AG20443 (cell line): ENCODE measurements at regions not wholly inside any gene's neighbourhood (a gene's known extent, or its start where the extent isn't known, plus 50 kb on each side); places are given as distances from the start of the nearest gene placed in this dataset.

ENCODE experiments used
- DNase-seq: peaks from one replicate; pipeline ENCODE4 v3.0.0; 2012; ENCODE audit warnings: low spot score, mixed read lengths

DNA sequence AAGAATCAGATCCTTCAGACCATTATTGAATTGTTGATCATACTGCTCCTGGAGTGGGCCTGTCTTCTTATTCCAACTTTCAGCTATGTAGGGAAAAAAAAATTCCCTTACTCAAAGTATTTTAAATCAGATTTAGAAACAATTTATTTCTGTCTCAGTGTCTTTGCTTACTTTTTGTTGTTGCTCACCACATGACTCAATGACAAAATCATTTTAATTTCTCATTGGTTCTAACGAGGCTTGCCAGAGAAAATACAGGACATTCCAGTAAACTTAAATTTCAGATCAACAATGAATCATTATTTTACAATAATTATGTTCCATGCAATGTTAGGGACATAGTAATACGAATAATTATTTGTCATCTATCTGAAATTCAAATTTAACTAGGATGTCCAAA lies 748.5 kb upstream of the CBLB start:
- DNase-seq = peak; percentile 23

DNA sequence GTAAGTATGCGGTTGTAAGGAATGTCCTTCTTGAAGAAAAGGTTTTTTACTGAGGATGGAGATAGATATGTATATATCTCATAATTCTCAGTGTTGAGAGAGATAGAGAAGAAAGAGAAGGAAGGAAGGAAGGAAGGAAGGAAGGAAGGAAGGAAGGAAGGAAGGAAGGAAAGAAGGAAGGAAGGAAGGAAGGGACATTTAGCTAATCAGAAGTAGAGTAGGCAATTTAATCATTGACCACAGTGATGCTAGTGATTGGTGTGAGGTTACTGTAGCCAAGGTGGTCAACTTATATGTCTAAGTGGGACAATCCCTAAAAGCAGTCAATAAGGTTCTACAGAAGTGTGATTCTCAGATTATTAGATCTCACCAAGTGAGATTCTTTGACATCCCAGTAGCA lies 751.8 kb upstream of the CBLB start:
- no peak for DNase-seq

DNA sequence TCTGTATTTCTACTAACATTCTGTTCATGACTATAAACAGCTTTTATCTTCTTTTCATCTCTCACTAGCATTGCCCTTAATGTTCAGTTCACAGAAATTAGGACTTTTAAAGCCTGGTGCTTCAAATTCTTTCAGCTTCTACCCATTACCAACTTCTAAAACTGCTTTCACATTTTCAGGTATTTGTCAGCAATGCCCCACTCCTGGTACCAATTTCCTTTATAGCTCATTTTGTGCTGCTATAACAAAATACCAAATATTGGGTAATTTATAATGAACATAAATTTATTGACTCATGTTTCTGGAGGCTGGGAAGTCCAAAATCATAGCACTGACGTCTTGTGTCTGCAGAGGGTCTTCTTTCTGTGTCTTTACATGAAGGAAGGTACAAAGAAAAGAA lies 753.1 kb upstream of the CCDC54 start:
- DNase-seq = no peak

DNA sequence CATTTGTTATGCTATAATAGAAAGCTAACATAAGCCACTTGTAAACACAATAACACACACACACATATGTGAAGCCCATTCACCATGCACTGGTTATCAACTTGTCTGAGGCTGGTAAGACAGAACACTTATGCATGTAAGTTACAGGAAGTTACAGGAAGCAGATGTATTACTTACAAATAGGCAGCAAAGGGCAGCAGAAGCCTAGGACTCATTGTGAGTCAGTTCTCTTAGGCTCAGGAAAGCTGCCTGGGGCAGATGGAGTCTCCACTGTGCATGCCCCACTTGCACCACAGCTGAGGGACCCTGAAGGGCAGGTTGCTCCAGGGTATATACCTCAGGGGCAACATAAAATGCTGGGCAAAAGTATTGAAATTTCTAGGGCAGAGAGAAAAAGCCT lies 748.8 kb upstream of the CCDC54 start:
- DNase-seq = peak; percentile 16

DNA sequence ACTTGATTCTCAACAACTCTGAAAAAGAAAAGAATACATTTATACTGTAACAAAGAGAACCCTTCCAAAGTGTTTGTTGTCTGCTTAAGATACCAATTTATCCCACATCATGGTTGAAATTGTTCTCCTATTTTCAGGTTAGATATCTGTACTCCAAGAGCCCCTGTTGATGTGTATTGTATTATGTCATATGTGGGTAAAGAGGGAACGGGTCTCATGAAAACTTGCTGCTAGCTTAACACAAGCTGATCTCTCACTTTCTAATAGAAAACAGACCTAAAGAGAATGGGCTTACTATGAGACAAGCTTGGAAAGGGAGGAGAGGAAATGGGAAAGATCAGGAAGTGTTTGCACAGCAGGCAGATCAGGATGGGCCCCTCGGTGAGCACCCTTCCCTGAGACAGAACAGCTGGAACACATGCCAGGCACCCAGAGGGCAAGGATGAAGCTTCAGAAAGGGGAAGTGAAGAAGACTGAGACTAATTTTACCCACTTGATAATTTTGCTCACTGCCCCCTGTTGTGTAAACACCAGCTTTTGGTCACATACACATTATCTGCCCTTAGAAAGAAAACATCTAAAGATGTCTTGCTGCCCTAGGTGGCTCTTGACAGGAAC lies 747.9 kb upstream of the CCDC54 start:
- no peak for DNase-seq

DNA sequence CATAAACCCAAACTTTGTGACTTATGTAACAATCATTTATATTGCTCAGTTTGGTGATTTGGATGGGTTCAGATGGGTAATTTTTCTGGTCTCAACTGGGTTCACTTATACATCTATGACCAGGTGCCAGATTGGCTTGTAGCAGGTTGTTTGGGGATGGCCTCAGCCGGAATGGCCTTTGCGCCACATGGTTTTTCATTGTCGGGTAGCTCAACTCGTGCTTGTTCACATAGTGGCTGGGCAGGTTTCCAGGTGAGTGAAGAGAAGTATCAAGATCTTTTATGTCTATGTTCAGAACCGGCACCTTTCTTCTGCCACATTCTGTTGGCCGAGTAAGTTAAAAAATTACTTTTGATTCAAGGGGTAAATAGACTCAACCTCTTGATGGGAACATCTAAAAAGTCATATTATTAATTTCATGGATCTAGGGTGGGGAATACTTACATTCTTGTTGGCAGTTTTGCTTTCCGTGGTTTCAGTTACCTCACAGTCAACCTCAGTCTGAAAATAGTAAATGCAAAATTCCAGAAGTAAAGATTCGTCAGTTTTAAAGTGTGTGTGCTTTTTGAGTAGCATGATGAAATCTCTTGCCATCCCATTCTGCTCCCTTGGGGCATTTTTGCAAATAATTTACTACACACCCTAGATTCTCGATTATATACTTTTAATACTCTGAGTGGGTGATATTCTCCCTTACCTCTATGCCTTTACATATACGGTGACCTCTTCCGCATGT lies 745.7 kb upstream of the CCDC54 start:
- DNase-seq = no peak

DNA sequence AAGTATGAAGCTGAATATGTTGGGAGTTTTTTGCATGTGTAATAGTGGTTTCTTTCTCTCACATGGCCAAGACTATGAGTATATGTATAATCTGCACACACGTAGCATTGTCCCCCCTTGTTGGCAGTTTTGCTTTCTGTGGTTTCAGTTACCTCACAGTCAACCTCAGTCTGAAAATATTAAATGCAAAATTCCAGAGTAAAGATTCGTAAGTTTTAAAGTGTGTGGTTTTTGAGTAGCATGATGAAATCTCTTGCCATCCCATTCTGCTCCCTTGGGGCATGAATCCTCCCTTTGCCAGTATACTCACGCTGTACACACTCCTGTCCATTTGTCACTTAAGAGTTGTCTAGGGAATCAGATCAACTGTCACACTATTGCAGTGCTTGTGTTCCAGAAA lies 742.0 kb upstream of the CCDC54 start:
- DNase-seq = peak; percentile 51

DNA sequence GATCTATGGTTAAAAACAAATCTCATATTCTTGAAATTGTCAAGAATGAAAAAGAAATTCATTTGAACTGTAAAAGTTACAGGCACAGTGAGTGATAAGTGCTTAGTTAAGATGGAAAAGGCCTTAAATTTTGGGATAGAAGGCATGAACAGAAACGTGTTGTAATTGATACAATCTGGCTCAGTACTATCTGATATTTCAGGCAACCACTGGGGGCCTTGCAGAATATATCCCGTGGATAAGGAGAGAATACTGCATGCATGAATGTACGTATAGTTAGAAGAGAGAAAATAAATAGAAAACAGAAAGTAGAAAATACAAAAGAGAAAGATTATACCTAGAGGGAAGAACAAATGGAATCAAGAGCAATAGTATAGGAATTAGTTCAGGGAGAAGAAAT lies 741.4 kb upstream of the CCDC54 start:
- no peak for DNase-seq

DNA sequence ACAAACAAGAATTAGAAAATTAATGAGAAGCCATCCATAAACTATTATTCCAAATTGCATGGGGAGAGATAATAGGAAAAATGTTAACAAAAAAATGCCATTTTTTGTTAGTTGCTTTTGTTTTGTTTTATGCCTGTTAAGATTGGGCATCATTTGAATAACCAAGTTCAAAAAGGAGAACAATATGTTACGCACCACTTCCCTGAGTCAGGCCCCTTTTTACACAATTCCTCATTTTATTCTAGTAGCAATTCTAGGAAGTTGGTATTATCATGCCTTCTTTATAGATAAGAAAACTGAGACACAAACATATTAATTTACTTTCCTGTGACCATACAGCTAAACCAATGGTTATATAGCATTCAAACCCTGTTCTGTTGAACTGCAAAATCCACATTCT lies 736.9 kb upstream of the CCDC54 start:
- no peak for DNase-seq

DNA sequence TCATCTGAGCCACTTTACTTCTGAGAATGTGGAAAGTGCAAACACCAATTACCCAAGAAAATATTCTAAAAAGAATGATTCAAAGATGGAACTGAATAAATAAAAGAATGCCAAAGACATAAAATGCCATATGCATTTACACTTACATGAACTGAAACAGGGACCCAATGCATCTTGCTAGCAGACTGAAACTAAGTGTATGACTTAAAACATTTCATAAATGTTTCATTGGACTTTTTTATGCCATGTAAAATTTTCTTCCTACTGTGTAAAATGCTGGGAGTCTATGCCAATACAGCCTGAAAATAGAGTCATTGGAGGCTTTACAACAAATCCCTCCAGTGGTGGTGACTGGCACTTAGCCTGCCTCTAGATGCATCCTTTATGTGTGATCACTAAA lies 735.1 kb upstream of the CCDC54 start:
- DNase-seq = no peak

DNA sequence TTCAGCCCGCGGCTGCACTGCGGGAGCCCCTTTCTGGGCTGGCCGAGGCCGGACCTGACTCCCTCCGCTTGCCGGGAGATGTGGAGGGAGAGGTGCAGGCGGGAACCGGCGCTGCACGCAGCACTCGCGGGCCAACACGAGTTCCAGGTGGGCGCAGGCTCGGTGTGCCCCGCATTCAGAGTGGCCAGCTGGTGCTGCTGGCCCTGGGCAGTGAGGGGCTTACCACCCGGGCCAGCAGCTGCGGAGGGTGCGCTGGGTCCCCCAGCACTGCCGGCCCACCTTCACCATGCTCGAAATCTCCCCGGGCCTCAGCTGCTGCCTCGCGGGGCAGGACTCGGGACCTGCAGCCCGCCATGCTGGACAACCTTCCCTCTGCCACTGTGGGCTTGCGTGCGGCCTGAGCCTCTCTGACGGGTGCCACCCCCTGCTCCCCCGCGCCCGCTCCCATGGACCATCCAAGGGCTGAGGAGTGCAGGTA lies 733.5 kb upstream of the CCDC54 start:
- DNase-seq = no peak

DNA sequence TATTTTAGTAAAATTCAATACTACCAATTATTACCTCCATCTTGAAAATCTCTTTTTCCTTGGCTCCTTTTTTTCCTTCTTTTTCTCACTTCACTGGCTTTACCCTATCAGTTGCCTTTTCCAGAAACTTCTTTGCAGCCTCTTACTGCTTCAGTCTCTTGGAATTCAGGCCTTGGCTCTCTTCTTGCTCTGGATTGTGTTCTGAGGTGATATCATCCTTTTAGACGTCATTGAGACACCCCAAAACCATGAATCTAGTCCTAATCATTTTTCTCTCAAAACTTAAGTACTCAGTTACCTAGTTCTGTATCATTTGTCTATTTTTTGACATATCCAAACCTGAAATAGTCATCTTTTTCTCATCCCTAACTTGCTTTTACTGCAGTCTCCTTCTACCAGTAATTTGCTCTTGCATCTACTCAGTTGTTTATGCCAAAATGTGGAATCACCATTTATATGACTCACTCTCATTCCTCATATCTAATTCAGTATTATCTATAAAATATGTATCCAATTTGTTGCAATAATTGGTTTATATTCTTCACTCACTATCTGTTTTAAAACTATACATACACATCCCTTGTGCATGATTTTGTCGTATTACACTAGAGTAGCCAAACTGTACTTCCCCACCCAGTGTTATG lies 703.2 kb upstream of the CCDC54 start:
- peak; percentile 9 for DNase-seq

DNA sequence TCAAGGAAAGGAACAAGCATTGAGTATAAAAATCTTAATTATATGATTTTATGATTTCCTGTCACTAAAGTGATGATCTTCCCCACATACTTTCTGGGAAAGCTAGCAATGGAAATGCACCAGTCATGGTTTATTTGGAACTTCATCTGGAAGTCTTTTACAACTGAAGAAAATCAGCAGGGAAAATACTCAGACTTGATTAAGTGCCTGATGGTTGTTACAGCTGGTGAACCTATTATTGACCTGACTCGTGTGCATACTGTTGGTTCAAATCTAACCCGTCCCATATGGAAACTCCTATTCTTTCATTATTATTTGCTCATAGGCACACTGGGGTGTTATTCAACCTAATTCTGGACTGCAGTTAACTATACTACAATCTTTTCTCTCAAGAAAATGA lies 701.8 kb upstream of the CCDC54 start:
- DNase-seq = no peak

DNA sequence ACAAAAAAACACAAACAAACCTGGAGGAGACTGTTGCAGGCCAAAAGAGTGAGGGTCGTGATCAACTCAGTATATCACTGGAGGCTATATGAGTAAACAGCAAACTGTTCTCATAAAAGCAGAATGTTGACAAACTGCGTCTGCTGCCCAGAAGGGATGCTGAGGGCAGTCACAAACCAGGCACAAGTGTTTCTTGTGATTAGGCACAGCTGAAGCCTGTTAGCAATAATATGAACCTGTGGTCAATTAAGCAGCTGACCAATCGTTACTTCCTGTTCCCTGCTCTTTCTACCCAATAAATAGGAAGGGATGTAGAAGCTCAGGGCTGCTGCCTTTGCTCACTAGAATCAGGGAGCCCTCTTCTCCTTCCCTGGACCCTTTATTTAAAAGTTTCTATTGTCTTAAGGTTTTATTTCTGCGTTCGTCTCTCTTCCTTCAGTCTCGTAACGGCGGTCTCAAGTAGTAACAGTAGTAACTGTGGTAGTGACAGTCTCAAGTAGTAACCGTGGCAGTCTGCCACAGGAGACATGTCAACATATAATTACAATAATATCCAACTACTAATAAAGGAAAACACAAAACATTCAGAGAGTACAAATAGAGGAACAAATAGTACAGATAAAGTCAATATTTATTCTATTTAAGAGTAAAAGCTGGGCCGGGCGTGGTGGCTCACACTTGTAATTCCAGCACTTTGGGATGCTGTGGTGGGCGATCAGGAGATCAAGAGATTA lies 698.4 kb upstream of the CCDC54 start:
- no peak for DNase-seq

DNA sequence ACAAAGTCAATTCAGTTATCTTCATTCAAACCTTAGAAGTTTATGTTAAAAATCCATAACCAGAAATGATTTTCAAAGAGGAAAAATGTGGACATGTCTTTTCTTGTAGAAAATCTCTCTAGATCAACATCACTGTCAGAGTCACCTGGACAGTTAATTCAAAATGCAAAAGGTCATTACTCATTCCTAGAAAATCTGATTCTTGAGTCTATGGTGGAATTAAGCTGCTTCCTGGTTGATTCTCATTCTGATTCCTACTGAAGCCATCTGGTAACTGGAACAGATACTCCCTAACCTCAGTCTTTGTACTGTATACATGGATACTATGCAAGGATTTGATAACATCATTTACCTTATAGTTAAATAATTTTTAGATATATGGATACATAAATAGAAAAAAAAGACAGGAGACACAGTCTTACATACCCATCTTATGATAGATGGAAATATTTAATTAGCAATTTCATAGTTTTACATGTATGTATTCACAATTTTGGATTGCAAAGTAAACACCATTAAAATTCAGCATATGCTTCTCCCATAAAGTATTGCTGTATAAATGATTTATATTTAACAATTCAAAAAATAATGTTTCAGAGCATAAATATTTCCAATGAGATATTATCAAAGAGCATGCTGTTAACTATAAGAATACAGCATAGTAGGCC lies 693.2 kb upstream of the CCDC54 start:
- DNase-seq = no peak

DNA sequence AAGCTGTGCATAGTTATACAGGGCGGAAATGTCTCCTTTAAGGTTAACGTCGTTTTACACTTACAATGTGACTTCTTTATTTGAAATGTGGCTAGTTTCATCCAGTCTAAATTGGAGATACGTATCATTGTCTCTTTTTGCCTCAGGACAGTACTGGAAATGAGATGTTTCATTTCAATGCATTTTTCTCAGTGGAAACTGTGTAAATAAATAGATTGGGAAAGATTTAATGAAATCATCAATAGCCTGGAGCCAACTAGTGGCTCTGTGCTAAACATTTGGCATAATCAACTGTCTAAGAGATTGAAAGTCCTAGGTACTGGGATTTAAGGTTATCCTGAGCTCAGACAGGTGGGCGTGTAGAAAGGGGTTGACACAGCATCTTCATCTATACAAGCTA lies 691.5 kb upstream of the CCDC54 start:
- DNase-seq = no peak

DNA sequence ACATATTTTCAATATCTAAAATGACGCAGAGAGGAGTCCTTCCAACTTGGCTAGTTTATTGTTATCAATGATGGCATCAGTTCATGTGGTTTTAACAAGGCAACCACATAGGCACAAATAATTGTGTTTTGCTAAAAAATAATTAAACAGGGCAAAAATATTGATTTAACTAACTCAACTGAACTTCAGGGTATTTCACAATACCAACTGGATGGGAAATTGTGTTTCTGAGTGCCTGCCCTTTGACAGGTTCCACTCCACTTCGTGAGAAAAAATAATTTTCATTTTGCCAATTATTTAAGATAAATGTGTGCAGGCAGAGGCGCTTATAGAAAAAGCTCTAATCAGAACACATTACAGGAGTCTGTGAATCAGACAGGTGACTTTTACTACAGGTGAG lies 689.3 kb upstream of the CCDC54 start:
- DNase-seq = no peak

DNA sequence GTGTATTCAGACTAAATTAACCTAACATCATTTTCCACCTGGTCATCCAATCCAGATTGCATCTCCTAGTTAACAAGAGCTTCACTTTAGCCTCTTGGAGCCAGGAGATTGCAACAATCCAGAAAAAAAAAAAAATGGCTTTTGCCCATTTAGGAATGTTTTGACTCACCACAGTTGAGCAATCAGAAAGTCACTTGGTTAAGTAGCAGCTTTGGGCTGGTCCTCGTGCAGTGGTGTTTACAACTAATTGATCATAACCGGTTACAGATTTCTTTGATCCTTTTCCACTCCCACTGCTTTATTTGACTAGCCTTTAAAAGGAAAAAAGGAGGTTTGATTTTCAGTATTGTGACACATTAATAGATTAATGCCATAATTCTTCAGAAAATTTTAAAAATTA lies 688.8 kb upstream of the CCDC54 start:
- peak; percentile 85 for DNase-seq

DNA sequence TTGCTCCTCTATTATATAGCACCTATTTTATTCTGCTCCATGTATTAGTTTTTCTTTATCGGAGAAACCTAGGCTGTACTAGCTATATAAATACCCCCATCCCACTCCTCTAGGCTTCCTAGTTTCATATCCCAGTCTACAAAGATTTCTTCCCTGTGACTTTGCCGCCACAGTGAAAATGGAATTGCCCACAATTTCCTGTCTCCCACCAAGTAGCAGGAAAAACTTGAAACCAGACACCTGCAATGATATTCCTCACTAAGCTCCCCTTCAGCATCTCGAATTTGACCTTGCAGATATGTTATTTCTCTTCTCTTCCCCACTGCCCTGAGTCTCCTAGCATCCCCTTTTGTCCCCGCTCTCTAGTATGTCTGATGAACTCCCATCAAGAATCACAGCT lies 685.8 kb upstream of the CCDC54 start:
- no peak for DNase-seq

DNA sequence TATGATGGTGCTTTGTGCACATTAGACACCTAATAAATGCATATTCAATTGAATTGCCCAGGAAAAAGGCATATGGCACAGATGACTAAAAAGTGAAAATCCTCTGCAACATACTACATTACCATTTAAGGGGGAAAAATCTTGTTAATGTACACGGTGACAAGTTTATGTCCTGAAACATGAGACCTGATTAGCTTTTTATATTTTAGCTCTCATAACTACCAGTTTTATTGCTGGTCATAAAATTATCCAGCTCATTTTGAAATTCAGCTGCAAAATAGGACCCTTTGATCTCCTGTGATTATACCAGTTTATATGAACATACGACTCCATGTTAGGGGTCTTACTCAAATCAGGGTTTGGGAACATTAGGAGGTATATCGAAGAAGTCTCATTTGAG lies 684.6 kb upstream of the CCDC54 start:
- no peak for DNase-seq

DNA sequence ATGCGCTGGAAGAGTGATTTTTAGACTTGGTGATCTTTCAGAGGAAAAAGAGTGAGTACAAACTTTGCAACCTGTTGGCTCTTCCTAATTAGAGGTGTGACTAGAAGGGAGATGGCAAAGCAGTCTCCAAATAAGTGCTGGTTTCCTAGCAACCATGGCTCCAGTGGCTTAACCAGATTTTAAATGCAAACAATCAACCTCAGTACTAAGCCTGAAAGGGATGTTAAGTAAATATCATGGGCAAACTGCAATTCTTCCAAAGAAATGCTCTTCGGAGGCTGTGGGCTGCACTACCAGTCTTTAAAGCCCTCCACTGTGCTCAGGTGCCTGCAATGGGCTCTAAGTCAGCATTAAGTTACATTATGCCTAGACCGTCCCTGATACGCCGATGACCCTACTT lies 678.1 kb upstream of the CCDC54 start:
- DNase-seq = no peak

DNA sequence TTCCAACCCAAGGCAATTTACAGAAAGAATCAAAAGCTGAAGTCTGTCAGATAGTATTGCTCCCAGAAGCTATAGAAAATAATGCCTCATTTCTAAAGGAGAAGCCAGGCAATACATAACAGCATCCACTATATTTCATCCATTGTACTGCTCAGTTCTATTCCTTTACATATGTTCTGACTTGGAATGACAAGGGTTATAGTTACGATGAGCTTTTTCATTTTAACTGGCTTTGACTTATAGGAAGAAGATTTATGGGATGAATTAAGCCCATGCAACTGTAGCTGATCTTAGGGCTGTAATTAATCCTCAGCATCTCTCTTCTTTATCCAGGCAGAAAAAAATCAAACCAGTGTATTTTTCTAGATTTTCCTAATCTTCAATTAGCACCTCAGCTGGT lies 676.3 kb upstream of the CCDC54 start:
- no peak for DNase-seq
